GM12801 (cell line): ENCODE measurements at regions not wholly inside any gene's neighbourhood (a gene's known extent, or its start where the extent isn't known, plus 50 kb on each side); places are given as distances from the start of the nearest gene placed in this dataset.

Source experiments
- CTCF ChIP-seq: IDR thresholded peaks from one replicate; pipeline ENCODE4 v1.5.1; 2011; ENCODE audit warnings: control low read depth; ENCODE audit not compliant: insufficient read length; ENCODE audit errors: extremely low read depth

GRCh38 chr3:157844800-157845565, 261.2 kb downstream of the SHOX2 start:
- TF ChIP-seq CTCF: no peak

GRCh38 chr3:157844216-157844615, 262.0 kb downstream of the SHOX2 start:
- no peak for TF ChIP-seq CTCF

GRCh38 chr3:157841029-157841428, 265.2 kb downstream of the SHOX2 start:
- no peak for TF ChIP-seq CTCF

- no peak for TF ChIP-seq CTCF
These were observed 265.7 kb downstream of the SHOX2 start for GRCh38 chr3:157840564-157840963.

- no peak for TF ChIP-seq CTCF
These were observed 267.8 kb downstream of the SHOX2 start for GRCh38 chr3:157838457-157838856.

GRCh38 chr3:157837336-157837735, 268.9 kb downstream of the SHOX2 start:
- TF ChIP-seq CTCF: no peak

- no peak for TF ChIP-seq CTCF
These were observed 270.2 kb downstream of the SHOX2 start for GRCh38 chr3:157836022-157836421.

- TF ChIP-seq CTCF: no peak
These were observed 273.6 kb downstream of the SHOX2 start for GRCh38 chr3:157832588-157832987.
